ENCODE measurements at regions not wholly inside any gene's neighbourhood (a gene's known extent, or its start where the extent isn't known, plus 50 kb on each side); places are given as distances from the start of the nearest gene placed in this dataset.
A peak's percentile ranks its signal among the peaks of the same experiment; 100 is the strongest.

DNA sequence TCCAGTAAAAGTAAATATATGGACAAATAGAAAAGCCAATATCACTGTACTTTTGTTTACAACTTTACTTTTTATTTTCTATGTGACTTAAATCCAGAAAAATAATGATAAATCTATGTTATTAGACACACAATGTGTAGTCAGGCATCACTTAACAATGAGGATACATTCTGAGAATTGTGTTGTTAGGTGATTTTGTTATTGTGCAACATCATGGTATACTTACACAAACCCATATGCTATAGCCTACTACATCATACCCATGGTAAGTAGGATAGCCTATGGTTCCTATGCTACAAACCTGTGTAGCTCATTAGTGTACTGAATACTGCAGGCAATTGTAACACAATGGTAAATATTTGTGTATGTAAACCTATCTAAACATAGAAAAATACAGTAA is 781.7 kb upstream of the GHITM start:
- TF ChIP-seq, protein P1, sequence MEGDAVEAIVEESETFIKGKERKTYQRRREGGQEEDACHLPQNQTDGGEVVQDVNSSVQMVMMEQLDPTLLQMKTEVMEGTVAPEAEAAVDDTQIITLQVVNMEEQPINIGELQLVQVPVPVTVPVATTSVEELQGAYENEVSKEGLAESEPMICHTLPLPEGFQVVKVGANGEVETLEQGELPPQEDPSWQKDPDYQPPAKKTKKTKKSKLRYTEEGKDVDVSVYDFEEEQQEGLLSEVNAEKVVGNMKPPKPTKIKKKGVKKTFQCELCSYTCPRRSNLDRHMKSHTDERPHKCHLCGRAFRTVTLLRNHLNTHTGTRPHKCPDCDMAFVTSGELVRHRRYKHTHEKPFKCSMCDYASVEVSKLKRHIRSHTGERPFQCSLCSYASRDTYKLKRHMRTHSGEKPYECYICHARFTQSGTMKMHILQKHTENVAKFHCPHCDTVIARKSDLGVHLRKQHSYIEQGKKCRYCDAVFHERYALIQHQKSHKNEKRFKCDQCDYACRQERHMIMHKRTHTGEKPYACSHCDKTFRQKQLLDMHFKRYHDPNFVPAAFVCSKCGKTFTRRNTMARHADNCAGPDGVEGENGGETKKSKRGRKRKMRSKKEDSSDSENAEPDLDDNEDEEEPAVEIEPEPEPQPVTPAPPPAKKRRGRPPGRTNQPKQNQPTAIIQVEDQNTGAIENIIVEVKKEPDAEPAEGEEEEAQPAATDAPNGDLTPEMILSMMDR (IDR thresholded peaks at IDR 0.05), result no peak
- TF ChIP-seq ZFX (IDR thresholded peaks at IDR 0.05; ENCODE audit: borderline replicate concordance), result no peak
- no peak overlapping the region for H3K27ac ChIP-seq

DNA sequence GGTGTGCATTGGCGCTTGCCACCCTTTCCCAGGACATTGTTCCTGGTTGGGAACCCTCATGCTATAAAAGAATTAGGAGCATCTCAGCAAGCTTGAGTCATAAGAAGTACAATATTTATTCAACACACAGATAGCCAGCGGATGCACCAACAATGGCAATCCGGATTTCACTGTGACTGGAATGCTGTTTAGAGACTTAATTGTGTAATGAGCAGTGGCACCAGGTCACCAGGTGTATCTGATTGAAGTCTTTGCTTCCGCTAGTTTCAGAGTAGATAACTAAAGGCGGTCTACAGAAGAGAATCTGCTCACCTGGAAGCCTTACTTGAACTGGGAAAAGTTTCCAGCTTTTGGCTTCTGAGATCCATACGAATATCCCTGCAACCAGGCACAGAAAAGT is 772.3 kb upstream of the GHITM start:
- TF ChIP-seq ZFX (IDR thresholded peaks at IDR 0.05; ENCODE audit: borderline replicate concordance), result no peak
- TF ChIP-seq, protein P1 (IDR thresholded peaks at IDR 0.05), result no peak

DNA sequence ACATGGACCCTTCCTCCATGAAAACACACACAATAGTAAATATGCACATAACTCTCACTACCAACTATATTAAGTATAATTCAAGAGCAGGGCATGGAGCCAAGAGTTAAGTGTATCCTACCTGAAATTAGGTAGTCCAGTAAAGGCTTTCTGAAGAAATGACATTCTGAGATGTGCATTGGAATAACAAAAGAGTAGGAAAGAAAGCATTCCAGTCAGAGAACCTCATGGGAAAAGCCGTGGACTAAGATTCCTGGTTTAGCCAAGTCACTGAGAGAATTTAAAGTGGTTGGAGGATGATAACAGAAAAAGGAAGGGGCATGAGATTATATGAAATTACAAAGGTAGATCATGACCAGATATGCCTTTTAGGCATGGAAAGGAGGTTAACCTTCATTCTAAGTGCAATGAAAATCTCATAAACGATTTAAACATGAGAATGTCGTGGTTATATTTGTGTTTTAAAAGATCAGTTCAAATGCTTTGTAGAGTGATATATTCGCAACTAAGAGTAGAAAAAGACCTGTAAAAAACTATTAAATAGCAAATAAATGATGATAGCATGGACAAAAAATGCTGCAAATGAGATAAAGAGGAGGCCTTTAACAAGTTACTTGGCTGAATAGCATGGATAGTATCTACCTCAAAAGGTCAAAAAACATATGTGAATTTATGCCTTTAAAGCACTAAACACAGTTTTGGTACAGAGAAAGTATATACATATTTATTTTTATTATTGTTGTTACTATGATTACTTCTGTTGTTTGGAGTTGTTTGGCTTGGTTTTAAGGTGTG is 767.4 kb upstream of the GHITM start:
- H3K27ac ChIP-seq, result no peak overlapping the region
- no peak for TF ChIP-seq ZFX (IDR thresholded peaks at IDR 0.05; ENCODE audit: borderline replicate concordance)
- TF ChIP-seq, protein P1 (IDR thresholded peaks at IDR 0.05), result no peak

More for the DNA sequence above, 772.3 kb upstream of the GHITM start:
- no peak overlapping the region for H3K27ac ChIP-seq

DNA sequence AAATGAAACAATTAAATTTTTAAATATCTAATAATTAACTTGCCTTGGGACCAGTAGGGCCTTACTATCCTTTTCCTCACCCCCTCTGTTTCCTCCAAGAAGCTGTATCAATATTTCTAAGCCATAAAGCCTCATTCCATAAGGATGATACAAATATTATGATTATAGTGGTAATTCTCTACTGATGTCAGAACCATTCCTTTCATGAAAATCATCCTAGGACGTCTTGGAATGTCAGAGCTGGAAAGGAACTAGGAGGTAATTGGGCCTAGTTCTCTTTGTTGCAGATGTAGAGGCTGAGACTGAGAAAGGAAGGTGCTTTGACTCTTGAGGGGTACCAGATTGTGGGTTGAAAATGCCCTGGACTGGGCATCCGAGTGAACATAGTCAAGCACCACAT is 766.7 kb upstream of the GHITM start:
- no peak overlapping the region for H3K27ac ChIP-seq
- TF ChIP-seq, protein P1 (IDR thresholded peaks at IDR 0.05), result no peak
- TF ChIP-seq ZFX (IDR thresholded peaks at IDR 0.05; ENCODE audit: borderline replicate concordance), result no peak

DNA sequence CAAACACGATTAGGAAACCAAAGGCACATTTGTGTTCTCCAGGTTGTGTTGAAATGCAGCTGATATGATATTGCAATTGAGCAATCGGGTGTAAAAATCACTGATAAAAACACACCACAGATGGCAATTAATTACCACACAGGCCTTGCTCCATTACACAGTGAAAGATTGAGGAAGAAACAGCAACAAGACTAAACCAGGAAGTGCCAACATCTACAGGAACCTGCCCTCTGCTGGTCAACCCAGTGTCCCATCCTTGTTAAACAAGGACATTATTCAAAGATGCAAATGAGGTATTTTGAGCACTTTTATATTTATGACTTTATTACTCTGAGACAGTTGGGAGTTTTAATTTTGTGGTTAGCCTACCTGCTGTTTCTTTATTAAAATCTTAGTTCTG is 765.6 kb upstream of the GHITM start:
- no peak for TF ChIP-seq ZFX (IDR thresholded peaks at IDR 0.05; ENCODE audit: borderline replicate concordance)
- TF ChIP-seq, protein P1 (IDR thresholded peaks at IDR 0.05), result peak; percentile 75
- H3K27ac ChIP-seq, result no peak overlapping the region

DNA sequence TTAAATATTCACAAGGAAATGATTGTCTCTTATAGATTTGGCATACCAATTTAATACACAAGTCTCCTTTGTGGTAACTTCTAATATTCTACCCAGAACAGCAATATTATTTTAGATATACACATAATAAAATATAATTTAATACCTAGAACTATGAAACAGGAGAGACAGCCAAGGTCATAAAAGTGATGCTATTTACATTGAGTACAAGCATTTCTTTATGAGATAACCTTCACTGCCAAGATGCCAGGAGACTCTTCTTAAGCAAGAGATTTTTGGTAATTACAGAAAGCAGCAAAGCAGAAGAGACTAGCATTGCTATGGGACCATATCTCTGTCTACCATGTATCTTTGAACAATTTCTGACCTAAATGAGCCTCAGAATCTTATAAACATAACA is 764.6 kb upstream of the GHITM start:
- TF ChIP-seq, protein P1 (IDR thresholded peaks at IDR 0.05), result no peak
- no peak for TF ChIP-seq ZFX (IDR thresholded peaks at IDR 0.05; ENCODE audit: borderline replicate concordance)
- no peak overlapping the region for H3K27ac ChIP-seq

DNA sequence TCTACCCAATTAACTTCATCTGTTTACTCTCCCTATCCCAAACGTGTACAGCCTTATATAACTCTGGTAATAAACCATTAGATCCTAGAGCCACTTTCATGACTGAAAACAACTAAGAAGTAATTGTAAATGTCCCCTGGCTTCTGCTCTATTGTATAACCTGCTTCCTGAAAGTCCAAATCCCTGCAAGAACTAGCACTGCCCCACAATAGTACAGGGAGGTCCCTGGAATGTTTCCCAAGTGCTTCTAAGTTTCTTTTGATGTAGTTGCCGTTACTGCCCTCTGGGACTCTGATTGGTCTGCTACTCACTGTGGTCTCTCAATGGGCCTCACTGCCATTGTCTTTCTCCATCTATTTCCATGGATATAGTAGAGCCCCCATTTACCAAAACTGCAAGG is 764.0 kb upstream of the GHITM start:
- H3K27ac ChIP-seq, result no peak overlapping the region
- TF ChIP-seq, protein P1 (IDR thresholded peaks at IDR 0.05), result no peak
- TF ChIP-seq ZFX (IDR thresholded peaks at IDR 0.05; ENCODE audit: borderline replicate concordance), result no peak
